ENCODE measurements at regions not wholly inside any gene's neighbourhood (a gene's known extent, or its start where the extent isn't known, plus 50 kb on each side); places are given as distances from the start of the nearest gene placed in this dataset.
"Not testable (repeated sequence)": the region's sequence is repeated elsewhere in the genome, so short reads cannot be mapped to it uniquely, and the experiment has no call there.

DNA sequence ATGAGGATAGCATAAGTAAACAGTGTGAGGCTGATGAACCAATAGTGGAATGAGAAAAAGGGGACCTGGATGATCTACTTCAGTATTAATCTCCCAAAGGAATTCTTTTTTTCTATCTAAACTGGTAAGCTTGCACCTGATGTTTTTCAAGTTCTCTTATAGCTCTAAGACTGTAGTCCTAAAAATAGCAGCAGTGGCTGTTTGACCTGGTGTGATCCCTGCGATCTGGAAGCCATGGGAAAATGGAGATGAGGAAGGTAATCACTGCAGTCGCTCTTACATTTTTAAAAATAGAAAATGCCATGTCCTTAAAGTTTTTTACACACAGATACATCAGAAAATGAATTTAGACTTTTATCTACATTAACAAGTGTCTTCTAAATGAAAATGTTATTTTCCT lies 926.4 kb upstream of the SLC35B3 start:
- DNase-seq = no peak

DNA sequence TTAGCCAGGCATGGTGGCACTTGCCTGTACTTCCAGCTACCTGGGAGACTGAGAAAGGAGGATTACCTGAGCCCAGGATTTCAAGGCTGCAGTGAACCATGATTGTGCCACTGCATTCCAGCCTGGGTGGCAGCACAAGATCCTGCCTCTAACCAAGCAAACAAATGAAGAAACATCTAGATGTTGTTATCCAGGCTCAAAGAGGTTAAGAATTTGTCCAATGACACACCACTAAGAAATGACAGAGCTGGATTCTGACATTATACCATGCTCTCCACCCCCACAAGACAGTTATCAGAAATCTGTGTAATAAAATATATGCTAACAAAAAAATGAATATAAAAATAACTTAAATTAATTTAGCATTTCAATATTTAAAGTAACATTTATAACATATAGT lies 925.5 kb upstream of the SLC35B3 start:
- no peak for DNase-seq

DNA sequence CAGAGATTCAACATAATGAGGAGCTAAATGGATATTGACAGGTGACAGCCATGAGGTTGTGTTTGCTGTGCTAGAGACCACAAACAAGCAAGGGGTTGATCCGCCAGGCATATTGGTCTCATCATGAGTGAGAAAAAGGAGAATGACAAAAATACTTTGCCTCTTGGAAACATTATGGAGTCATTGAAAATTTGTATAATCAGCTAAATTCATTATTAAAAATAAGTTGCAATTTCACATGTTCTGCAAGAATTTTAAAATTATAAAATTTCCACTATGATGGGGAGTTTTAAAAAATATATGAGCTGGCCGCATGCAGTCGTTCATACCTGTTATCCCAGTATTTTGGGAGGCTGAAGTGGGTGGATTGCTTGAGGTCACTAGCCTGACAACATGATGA lies 912.3 kb upstream of the SLC35B3 start:
- no peak for DNase-seq

DNA sequence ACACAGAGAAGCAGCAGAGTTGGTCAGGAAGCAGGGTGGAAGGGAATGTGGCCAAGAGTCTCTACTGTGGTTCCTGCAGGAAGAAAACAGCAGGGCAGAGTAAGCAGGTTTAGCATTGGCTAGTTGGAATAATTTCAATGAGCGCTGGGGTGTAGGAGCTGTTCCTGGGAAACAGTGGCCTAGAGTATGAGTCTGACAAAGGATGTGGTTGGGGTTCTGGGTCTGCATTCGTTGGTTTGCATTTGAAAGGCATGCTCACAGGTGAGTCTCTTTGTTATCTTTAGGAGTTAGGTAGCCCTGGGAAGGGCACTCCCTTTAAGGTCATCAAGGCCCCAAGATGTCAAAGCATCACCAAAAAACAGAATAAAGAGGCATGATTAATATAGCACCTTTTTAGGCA lies 911.6 kb upstream of the SLC35B3 start:
- no peak for DNase-seq

DNA sequence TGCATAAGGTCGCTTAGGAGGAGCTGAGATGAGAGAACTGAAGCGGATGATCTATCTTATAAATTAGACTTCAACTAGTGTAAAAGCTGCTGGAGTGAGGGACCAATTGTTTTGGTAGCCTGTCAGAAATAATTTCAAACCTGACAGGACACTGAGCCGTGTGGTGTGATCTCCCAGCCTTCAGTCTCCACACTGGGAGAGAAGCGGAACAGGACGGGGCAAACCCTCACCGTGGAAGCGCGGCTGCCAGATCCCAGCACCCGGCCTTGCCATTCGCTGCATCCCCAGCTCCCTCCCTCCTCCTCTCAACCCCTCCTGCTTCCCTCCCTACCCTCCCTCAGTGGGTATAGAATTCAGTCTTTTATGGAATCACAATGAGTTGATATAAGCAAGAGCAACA lies 900.1 kb upstream of the SLC35B3 start:
- no peak for DNase-seq

DNA sequence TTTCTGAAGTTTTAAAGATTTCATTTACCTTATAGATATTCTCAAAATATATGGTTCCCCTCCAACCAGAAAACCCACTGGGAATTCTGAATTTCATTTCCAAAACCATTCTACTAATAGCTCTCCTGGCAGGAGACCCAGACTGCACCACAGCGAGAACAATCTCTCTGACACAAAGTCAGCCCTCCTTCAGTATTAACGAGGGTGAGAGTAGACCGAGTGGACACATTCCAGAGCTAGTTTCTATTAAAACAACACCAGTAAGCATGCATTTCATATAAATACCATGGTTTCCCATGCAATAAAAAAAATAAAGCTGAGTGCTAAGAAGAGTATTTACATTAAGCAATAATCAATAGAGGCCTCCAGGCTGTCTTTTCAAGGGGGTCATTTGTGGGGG lies 899.6 kb upstream of the SLC35B3 start:
- DNase-seq = peak; percentile 5

DNA sequence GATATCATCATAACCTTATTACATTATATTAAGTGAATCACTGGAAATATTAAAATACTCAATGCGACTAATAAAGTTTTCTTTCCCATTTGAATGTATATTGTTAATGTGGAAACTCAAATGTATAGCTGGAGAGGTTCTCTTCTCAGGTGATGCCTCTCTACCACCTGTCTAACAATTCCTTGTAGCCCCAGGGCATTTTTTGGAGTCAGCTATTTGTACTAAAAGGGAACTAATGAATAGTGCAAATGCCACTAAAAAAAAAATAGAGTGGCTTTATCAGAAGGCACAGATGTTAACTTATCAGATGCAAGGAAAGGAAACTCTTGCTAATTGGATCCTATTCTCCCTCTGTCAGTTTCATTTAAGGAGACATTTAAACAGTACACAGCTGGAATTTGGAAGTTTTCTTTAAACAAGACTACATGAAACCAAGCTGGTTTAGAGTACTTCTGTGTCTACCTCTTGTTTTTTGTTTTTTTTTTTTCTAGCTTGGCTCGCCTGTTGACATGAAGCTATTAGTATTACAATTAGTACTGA lies 897.0 kb upstream of the SLC35B3 start:
- no peak for DNase-seq

DNA sequence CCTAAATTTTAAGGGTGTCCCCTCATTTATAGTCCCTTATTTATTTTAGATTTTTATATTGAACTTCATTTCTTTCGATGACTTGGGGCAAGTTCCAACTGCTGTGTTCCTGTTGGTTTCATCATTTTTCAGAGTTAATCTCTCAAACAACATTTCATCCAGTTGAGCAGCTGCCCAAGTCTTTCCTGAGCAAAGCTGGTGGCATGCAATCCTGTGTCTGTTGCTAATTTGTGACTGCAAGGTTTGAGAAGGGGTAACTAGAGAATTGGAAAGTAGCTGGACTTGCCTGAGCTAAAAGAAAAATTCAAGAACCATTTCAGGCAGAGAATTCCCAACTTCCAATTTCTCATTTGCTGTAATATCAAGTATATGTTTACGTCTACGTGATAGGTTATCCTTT lies 881.5 kb upstream of the SLC35B3 start:
- DNase-seq = no peak

DNA sequence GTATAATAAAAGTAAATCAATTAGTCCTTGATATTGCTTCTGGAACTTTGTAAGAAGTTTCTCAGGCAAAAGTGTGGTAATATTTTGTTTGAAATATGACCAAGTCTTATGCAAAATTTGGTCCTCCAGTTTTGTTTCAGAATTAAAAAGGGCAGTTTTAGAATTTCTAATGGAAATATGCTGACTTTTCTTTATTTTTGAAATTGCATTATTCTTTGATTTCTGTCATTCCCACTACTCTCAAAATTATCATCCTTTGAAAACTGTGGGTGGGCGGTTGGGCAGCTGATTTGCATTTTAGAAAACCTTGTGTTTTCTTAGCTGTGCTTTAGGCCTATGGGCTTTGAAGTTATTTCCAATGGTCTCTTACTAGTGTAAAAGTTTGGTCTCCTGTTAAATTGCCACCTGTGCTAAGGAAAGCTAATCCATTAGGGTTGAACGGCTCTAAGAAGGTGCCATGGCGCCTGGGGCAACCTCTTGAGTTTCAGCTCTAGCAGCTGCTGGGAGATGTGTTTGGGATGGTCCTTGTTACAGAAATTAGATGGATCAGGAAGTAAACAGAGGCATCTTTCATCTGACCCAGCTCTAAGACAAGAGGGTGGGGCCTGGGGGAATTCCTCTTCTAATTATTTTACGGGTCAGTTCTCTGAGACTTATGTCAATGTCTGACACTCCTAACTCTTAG lies 880.8 kb upstream of the SLC35B3 start:
- DNase-seq = no peak

DNA sequence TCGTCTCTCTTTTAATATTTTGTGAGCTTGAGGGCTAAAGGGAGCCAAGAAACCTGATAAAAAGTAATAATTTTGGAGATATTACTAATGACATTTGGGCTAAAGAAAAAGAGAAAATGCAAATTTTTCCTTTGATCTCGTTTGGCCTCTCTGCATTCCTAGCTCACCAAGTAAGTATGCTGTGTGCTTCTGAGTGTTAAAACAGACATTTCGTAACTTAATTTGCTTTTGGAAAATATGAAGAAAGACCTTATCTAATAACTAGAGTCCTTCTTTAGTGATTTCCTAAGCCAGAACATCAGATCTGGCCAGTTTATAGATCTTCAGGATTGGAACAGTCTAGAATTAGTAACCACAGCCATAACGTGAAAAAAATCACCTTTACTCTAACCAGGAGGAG lies 872.9 kb upstream of the SLC35B3 start:
- DNase-seq = no peak

DNA sequence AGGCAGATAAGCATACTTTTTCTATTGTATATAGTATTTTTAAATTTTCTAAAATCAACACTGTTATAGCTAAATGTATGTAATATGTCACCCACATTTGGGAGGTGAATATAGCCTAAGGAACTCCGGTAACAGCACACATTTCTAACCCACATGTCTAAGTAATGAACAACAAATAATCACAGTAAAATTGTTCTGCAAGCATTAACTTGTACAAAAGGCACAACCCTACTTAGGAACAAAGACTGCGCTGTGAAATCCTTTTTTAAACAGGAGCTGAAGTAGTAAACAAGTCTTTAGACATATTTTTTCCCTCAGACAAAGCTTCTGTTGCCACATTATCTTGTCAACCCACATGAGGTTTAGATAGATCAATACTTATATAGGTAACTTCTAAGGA lies 872.4 kb upstream of the SLC35B3 start:
- no peak for DNase-seq

DNA sequence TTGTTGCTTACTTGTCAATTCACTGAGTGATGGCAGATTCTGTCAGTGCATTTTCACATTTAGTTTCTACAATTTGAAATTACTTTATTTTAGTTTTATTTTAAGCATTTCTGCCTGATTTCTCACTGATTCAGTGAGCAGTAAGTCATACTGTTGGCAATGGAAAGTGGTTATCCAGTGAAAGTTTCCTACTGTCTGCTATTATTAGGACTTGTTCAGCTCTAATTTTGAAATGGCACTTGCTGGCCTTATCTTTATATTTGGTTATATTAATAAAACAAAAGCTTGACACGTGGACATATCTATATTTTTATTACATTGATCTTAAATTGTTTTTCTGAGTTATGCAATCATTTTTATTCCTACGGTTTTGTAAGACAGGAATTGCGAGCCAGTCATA lies 871.8 kb upstream of the SLC35B3 start:
- no peak for DNase-seq

DNA sequence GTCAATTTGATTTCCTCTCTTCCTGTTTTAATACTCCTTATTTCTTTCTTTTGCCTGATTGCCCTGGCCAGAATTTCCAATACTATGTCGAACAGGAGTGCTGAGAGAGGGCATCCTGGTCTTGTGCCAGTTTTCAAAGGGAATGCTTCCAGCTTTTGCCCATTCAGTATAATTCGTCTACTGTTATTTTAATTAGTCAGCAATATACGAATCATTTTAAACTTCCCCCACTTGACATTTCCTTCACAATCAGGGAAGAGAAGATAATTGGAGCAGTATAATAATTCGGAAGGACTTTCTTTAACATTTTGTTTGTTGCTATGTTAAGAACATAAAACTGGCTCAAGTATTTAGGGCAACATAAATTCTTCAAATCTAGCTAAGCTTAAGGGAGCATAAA lies 860.3 kb upstream of the SLC35B3 start:
- no peak for DNase-seq

DNA sequence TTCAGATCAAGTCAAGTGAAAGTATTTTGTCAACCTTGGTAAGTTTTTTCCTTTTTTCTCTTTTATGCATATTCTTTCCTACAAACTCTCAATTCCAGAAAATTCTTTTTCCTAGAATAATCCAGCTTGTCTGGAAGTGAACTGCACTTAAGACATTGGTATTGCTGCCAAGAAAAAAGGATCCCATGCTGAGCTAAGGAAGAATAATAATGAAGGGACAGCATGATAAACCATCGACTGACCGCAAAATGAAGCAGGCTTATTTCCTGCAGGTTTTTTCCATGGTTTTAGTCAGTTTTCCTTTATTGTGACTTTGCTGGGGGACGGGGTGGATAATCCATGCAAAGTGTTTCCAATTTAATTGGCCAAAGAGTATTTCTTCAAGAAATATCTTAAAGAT lies 857.6 kb upstream of the SLC35B3 start:
- no peak for DNase-seq

DNA sequence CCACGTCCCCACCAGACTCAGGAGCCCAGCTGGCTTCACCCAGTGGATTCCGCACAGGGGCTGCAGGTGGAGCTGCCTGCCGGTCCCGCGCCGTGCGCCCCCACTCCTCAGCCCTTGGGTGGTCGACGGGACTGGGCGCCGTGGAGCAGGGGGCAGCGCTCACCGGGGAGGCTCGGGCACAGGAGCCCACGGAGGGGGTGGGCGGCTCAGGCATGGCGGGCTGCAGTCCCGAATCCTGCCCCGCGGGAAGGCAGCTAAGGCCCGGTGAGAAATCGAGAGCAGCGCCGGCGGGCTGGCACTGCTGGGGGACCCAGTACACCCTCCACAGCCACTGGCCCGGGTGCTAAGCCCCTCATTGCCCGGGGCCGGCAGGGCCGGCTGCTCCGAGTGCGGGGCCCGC lies 855.0 kb upstream of the SLC35B3 start:
- not testable (repeated sequence) for DNase-seq

DNA sequence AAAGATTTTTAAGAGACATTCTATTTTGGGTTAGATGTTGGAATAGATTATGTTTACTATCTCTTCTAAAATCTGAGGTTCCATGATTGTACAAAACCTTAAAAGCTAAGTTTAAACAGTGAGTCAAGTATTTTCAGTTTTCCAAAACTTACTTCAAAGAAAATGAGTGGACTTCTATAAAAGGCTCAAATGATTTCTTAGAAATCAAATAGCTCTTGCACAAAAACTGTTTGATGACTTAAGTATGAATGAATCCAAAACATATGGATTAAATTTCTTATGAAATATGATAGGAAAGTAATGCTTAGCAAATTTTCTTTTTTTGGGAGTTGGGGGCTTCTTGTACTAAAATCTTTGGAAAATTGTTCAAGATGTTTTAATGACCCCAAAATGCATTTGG lies 837.3 kb upstream of the SLC35B3 start:
- DNase-seq = no peak

DNA sequence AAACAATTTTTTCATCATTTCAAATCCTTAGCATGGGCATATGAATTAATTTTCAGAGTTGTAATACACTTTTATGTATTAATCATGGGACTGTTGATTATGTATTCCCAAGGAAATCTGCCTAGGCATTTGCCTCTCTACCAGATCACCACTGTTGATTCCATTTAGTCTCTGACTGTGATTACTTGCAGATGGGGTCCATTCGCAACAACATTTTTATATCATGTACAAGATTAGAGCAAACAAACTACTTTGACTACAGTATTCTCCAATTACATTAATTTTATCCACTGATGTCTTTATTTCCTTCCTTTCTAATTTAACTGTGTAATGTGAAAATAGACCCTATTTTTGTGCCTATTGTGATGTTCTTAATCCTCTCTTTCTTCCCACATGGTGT lies 831.4 kb upstream of the SLC35B3 start:
- no peak for DNase-seq

DNA sequence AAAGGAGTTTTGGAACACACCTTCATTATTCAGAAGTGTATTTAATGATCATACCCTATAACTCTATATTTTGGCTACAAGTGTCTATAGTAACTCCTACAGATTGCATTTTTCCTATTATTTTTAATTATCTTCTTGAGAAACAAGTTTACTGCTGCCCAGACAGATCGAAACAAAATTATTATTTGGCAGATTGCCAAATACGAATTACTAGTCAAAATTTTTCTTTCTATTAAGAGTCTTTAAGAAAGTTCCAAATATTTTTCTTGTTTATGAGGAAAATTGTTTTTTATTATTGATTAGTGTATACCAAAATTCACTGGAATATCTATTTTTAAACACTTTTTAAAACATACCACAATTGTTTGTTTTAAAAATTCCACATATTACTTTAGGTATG lies 821.9 kb upstream of the SLC35B3 start:
- DNase-seq = no peak

DNA sequence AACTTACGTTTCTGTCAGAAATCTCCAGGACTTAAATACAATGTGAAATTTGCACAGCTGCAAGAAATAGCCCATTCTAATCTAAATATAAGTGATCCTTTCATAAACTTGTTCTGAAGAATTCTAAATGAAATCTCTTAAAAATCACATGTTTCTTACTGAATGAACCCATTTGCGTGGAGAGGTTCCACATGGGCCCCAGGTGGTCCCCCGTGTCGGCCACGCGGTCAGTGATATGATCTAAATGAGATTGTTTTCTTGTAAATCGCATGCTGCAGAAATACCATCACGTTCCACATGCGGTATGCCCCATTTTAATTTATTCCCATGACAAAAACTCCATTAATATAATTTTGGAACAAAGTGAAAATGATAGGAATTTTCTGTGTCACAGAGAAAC lies 818.9 kb upstream of the SLC35B3 start:
- DNase-seq = no peak

DNA sequence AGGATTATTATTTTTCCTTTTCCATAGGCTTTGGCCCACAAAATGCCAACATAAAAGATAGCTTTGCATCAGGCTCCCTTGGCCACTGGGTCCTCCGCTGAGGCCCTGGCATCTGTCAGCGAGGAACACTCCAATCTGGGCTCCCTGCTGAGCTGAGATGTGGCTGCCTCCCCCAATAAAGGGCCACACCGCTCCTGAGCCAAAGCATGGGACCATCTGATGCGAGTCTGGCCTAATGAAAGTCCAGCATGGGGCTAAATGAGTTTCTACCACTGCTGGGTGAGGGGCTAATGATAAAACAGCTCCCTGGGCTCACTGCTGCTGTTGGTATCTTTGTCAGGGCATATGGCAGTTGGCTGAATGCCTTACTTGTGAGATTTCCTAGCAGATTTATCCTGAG lies 817.5 kb upstream of the SLC35B3 start:
- DNase-seq = peak; percentile 29

DNA sequence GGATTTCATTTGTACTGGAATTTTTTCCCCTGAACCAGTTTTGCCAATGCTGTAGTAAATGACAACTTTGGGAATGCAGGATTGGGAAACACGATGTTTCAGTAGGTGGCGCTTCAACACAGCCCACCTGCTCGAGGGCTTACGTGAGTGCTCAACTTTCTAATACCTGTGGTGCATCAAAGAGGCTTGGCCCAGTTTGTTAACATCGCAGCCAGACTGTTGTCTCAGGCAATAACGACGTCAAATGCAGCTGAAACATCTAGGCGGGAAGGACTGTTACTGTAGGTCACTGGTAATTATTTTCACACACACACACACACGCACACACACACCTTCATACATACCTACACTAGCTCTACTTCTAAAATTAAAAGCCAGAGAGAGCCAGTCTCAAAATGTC lies 815.5 kb upstream of the SLC35B3 start:
- peak; percentile 17 for DNase-seq

DNA sequence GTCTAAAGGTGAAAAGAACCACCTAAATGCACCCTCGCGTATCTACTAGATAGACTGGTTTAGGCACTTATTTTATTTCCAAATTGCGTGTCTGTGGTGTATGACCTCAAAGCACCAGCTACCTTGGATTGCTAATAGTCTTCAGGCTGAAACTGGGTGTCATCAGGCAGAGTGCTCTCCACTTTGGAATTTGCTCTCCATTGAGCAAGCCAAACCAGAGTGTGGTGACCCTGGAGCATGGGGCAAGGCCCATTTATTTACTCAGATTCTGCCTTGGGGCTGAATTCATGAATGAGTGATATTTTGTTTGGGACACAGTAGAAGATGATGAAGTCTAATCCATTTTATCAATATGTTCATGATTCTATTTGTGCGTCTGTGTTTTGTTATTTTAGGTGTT lies 812.8 kb upstream of the SLC35B3 start:
- no peak for DNase-seq

DNA sequence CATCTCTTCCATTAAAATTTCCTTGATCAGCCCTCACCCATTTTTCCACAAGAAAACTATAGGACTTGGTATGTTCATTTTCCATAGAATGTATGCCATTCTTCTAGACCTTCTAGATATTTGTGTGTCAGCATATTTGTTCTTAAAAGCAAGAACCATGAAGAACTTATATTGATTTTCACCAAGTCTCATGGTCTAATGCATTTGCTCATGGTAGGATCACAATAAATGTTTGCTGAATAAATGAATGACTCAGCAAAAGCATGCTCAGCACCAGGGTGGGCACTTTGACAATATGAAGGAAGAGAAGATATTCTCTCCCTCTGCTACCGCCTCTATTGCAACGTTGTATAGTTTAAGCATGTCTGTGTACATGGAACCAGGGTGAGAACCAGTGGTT lies 805.5 kb upstream of the SLC35B3 start:
- DNase-seq = no peak

DNA sequence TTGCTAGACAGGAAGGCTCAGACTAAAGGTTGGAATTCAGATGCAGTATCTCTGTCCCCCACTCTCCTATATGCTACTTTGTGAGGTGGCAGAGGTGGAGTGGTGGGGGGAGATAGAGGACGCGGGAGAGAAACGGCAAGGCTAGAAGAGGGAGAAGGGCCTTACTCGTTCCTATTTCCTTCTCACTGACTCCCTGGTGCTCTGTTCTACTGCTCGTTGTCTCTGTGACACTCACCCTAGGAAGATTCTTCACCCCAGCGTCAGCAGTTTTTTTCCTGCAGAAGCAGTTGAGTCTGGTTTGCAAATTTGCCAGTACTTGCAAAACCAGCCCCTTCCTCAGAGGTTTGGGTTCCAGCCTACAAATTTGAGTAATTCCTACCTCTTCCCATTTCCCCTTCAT lies 801.1 kb upstream of the SLC35B3 start:
- no peak for DNase-seq

DNA sequence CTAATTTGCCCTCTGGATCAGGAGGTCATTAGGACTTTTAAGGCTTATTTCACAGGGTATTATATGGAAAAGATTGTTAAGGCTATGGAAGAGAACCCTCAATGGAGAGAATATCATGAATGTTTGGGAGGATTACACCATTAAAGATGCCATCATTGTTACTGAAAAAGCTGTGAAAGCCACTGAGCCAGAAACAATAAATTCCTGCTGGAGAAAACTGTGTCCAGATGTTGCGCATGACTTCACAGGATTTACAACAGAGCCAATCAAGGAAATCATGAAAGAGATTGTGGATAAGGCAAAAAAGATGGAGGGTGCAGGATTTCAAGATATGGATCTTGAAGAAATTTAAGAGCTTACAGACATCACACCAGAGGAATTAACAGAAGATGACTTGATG lies 798.3 kb upstream of the SLC35B3 start:
- no peak for DNase-seq

DNA sequence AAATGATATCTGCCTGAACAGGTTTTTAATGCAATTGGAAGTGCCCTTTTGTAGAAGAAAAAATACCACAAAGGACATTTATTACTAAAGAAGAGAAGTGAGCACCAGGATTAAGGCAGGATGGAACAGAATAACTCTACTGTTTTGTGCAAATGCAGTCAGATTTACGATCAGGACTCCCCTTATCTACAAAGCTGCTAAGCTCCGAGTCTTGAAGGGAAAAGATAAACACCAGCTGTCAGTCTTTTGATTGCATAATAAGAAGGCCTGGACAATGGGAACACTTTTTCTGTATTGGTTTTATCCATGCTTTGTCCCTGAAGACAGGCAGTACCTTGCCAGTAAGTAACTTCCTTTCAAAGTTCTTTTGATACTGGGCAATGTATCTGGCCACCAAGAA lies 797.9 kb upstream of the SLC35B3 start:
- DNase-seq = no peak
